ENCODE measurements at regions not wholly inside any gene's neighbourhood (a gene's known extent, or its start where the extent isn't known, plus 50 kb on each side); places are given as distances from the start of the nearest gene placed in this dataset.

- ATAC-seq (ENCODE audit: low FRiP score in 2 of 2), result peak in 1 of 2 donors; percentile 20
- Histone ChIP-seq H3K27ac (no peak overlapping the region), H3K9me3 (no peaks in the 10 kb centered on the region), H3K4me1 (no peaks in the 10 kb centered on the region), H3K4me3 (no peak overlapping the region), H3K27me3 (no peaks in the 10 kb centered on the region), H3K36me3 (no peaks in the 10 kb centered on the region)
- DNase-seq, result no peak
- no peak for TF ChIP-seq EP300 (IDR thresholded peaks at IDR 0.05)
- TF ChIP-seq POLR2A (IDR thresholded peaks at IDR 0.05), result no peak
- no peak for TF ChIP-seq POLR2AphosphoS5 (IDR thresholded peaks at IDR 0.05)
- TF ChIP-seq CTCF (IDR thresholded peaks at IDR 0.05), result no peak
- 52 to 76% methylated on average over 2 of the region's 2 CpGs for WGBS, 2 donors
Observed at GRCh38 chr3:159416856-159417255, 571.8 kb upstream of the IL12A start.

GRCh38 chr3:159417761-159418160 lies 570.9 kb upstream of the IL12A start:
- DNase-seq (no peak), ATAC-seq (ENCODE audit: low FRiP score in 2 of 2) (no peak)
- WGBS, 2 donors, result 86 to 93% methylated on average over 1 to 2 of the region's 2 CpGs
- no peak for TF ChIP-seq POLR2AphosphoS5 (IDR thresholded peaks at IDR 0.05)
- no peak for TF ChIP-seq CTCF (IDR thresholded peaks at IDR 0.05)
- no peak for TF ChIP-seq POLR2A (IDR thresholded peaks at IDR 0.05)
- no peaks in the 10 kb centered on the region for H3K27me3 ChIP-seq
- no peaks in the 10 kb centered on the region for H3K4me1 ChIP-seq
- no peak overlapping the region for H3K4me3 ChIP-seq
- H3K36me3 ChIP-seq, result no peaks in the 10 kb centered on the region
- no peak overlapping the region for H3K27ac ChIP-seq
- H3K9me3 ChIP-seq, result no peaks in the 10 kb centered on the region

- DNase-seq, result no peak
- Histone ChIP-seq H3K4me3 (no peak overlapping the region), H3K36me3 (no peaks in the 10 kb centered on the region), H3K9me3 (no peaks in the 10 kb centered on the region), H3K27ac (no peak overlapping the region), H3K4me1 (no peaks in the 10 kb centered on the region), H3K27me3 (no peaks in the 10 kb centered on the region)
- peak in 1 of 2 donors; percentile 19 for ATAC-seq (ENCODE audit: low FRiP score in 2 of 2)
- TF ChIP-seq CTCF (IDR thresholded peaks at IDR 0.05), result no peak
- no peak for TF ChIP-seq EP300 (IDR thresholded peaks at IDR 0.05)
- TF ChIP-seq POLR2AphosphoS5 (IDR thresholded peaks at IDR 0.05), result no peak
- TF ChIP-seq POLR2A (IDR thresholded peaks at IDR 0.05), result no peak
- WGBS, 2 donors, result 50 to 51% methylated on average over 4 of the region's 4 CpGs
Observed at GRCh38 chr3:159418571-159419526, 569.8 kb upstream of the IL12A start.

- no peaks in the 10 kb centered on the region for H3K9me3 ChIP-seq
- 47 to 50% methylated on average over 2 of the region's 2 CpGs for WGBS, 2 donors
Observed at GRCh38 chr3:159429702-159430101, 558.9 kb upstream of the IL12A start.

More at GRCh38 chr3:159429702-159430101, 558.9 kb upstream of the IL12A start:
- Histone ChIP-seq H3K27ac (no peak overlapping the region), H3K4me3 (no peak overlapping the region), H3K27me3 (no peaks in the 10 kb centered on the region), H3K36me3 (no peaks in the 10 kb centered on the region), H3K4me1 (no peaks in the 10 kb centered on the region)
- TF ChIP-seq POLR2A (IDR thresholded peaks at IDR 0.05) (no peak), POLR2AphosphoS5 (IDR thresholded peaks at IDR 0.05) (no peak), EP300 (IDR thresholded peaks at IDR 0.05) (no peak), CTCF (IDR thresholded peaks at IDR 0.05) (no peak)
- DNase-seq (no peak), ATAC-seq (ENCODE audit: low FRiP score in 2 of 2) (no peak)
